A549 (cell line): ENCODE measurements at regions not wholly inside any gene's neighbourhood (a gene's known extent, or its start where the extent isn't known, plus 50 kb on each side); places are given as distances from the start of the nearest gene placed in this dataset.

Source experiments
- CHD2 ChIP-seq: fragments of 150-350 bp; IDR thresholded peaks from 2 replicates; pipeline ENCODE4 v1.6.1; 2014; ENCODE audit warnings: low read length; ENCODE audit not compliant: partially characterized antibody
- JUN ChIP-seq, 2 experiments: fragments of >200 bp; sonication (Bioruptor Twin); formaldehyde crosslinking; IDR thresholded peaks; 2 replicates in 1 of 2; 3 replicates in 1 of 2; pipeline ENCODE4 v1.6.1; 2016 to 2017
- RFX5 ChIP-seq: fragments of 450-650 bp; IDR thresholded peaks from 2 replicates; pipeline ENCODE4 v1.7.1; 2014; ENCODE audit warnings: antibody characterized with exemption, mild to moderate bottlenecking, moderate library complexity
- TF ChIP-seq, protein P1 (sequence below): fragments of >200 bp; sonication (Bioruptor Twin); formaldehyde crosslinking; IDR thresholded peaks from 3 replicates; pipeline ENCODE4 v1.6.1; 2016
- TF ChIP-seq, protein P2 (sequence below): fragments of >200 bp; sonication (Bioruptor Twin); formaldehyde crosslinking; IDR thresholded peaks from 3 replicates; pipeline ENCODE4 v1.5.1; 2016

DNA sequence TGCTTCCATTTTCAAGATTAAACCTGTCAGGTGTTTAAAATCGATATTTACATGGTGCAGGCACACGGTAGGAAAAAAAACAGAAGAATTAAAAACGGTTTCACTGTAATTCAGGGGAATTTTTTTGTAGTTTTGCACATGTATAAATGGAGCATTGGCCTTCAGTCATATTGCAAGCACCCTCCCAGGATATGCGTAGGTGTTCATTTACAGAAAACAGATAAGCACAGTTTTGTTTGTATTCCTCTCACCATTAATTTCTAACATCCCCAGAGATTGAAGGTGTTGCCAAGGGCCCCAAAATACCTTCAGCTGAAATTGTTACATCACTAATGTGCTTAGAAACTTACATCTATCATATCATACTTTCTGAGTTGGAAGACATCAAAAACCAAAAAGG lies 427.1 kb upstream of the NR2F2 start:
- TF ChIP-seq, protein P1, sequence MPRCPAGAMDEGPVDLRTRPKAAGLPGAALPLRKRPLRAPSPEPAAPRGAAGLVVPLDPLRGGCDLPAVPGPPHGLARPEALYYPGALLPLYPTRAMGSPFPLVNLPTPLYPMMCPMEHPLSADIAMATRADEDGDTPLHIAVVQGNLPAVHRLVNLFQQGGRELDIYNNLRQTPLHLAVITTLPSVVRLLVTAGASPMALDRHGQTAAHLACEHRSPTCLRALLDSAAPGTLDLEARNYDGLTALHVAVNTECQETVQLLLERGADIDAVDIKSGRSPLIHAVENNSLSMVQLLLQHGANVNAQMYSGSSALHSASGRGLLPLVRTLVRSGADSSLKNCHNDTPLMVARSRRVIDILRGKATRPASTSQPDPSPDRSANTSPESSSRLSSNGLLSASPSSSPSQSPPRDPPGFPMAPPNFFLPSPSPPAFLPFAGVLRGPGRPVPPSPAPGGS = no peak
- TF ChIP-seq JUN (IDR thresholded peaks at IDR 0.05) (no peak), CHD2 (no peak), RFX5 (no peak)
- TF ChIP-seq, protein P2, sequence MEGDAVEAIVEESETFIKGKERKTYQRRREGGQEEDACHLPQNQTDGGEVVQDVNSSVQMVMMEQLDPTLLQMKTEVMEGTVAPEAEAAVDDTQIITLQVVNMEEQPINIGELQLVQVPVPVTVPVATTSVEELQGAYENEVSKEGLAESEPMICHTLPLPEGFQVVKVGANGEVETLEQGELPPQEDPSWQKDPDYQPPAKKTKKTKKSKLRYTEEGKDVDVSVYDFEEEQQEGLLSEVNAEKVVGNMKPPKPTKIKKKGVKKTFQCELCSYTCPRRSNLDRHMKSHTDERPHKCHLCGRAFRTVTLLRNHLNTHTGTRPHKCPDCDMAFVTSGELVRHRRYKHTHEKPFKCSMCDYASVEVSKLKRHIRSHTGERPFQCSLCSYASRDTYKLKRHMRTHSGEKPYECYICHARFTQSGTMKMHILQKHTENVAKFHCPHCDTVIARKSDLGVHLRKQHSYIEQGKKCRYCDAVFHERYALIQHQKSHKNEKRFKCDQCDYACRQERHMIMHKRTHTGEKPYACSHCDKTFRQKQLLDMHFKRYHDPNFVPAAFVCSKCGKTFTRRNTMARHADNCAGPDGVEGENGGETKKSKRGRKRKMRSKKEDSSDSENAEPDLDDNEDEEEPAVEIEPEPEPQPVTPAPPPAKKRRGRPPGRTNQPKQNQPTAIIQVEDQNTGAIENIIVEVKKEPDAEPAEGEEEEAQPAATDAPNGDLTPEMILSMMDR = no peak
